ENCODE measurements at regions not wholly inside any gene's neighbourhood (a gene's known extent, or its start where the extent isn't known, plus 50 kb on each side); places are given as distances from the start of the nearest gene placed in this dataset.

DNA sequence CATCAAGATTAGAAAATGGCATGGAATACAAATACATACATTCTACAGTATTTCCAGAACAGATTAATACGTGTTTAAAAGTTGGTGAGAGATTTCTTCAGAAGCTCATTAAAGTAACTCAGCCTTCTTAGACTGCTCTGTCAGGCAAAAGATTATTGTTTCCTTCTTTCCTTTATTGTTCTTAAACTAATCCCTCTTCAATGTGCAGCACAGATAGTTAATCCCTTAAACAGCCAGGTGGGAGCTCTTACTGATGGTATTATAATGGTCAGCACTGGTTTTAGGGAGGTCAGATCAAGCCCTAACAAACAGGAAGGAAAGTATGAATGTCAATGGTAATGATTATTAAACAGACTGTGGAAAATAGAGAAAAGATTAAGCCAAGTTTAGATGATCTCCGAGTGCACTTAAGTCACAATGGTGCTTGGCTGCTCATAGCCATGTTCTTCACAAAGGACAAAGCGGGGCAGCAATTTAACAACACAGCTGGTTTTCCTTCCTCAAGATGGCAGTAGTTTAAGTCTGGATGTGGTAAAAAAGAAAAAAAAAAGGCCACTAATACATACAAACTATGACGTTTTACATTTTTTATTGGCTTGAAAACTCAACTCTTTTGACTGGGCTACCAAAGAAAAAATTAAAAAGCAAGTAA lies 992.6 kb downstream of the PCDH9 start:
- no peak overlapping the region for H2BK5ac ChIP-seq (ENCODE audit: low read depth, low read length, poor library complexity, severe bottlenecking)
- DNase-seq, result no peak
- H2BK120ac ChIP-seq (ENCODE audit: low read depth, low read length), result no peak overlapping the region
- H3K27me3 ChIP-seq (ENCODE audit: control insufficient read depth, insufficient read depth, low read length), result no peaks in the 10 kb centered on the region
- no peaks in the 10 kb centered on the region for H3K9me3 ChIP-seq (ENCODE audit: control insufficient read depth, insufficient read depth, low read length)
- no peaks in the 10 kb centered on the region for H3K36me3 ChIP-seq (ENCODE audit: control insufficient read depth, insufficient read depth, low read length)
- H4K91ac ChIP-seq (ENCODE audit: insufficient read depth, low read depth, low read length), result no peak overlapping the region
- H3K14ac ChIP-seq (replicated peaks; ENCODE audit: low read depth, low read length), result no peak overlapping the region
- in situ Hi-C loops (cut with MboI; ENCODE audit: low sequenced_read_pairs), result no loop called here
- no peak overlapping the region for H3K4me2 ChIP-seq (ENCODE audit: low read depth, low read length)
- no peak overlapping the region for H3K9ac ChIP-seq (ENCODE audit: low read depth, low read length)
- H4K8ac ChIP-seq (ENCODE audit: low read depth in 2 of 2, low read length in 2 of 2), result no peak overlapping the region
- BruUV-seq (replicated peaks), result no TSS peak
- intact Hi-C loops (cut with micrococcal nuclease), result no loop called here
- H2BK20ac ChIP-seq (ENCODE audit: low read depth, low read length), result no peak overlapping the region
- no peak for TF ChIP-seq BHLHE40 (IDR thresholded peaks at IDR 0.05; ENCODE audit: low read depth, low read length)
- no peak for TF ChIP-seq RCOR1 (IDR thresholded peaks at IDR 0.05; ENCODE audit: insufficient replicate concordance, low read length)
- TF ChIP-seq FOS (IDR thresholded peaks at IDR 0.05; ENCODE audit: low read depth, low read length), result no peak
- TF ChIP-seq RAD21 (IDR thresholded peaks at IDR 0.05; ENCODE audit: low read length), result no peak
- no peak for TF ChIP-seq MXI1 (IDR thresholded peaks at IDR 0.05; ENCODE audit: borderline replicate concordance, low read depth, low read length)
- no peak for TF ChIP-seq CHD1 (IDR thresholded peaks at IDR 0.05; ENCODE audit: low read depth, low read length)
- no peak for TF ChIP-seq SMC3 (IDR thresholded peaks at IDR 0.05; ENCODE audit: low read depth, low read length)
- TF ChIP-seq MAZ (IDR thresholded peaks at IDR 0.05; ENCODE audit: borderline replicate concordance, low read depth, low read length), result no peak
- TF ChIP-seq MAFK (IDR thresholded peaks at IDR 0.05; ENCODE audit: low read depth, low read length), result no peak
- no peak for TF ChIP-seq NFE2L2 (IDR thresholded peaks at IDR 0.05; ENCODE audit: low read depth, low read length)
- no peak for TF ChIP-seq CEBPB (IDR thresholded peaks at IDR 0.05; ENCODE audit: low read depth, low read length)
- TF ChIP-seq, protein P1, sequence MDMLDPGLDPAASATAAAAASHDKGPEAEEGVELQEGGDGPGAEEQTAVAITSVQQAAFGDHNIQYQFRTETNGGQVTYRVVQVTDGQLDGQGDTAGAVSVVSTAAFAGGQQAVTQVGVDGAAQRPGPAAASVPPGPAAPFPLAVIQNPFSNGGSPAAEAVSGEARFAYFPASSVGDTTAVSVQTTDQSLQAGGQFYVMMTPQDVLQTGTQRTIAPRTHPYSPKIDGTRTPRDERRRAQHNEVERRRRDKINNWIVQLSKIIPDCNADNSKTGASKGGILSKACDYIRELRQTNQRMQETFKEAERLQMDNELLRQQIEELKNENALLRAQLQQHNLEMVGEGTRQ (IDR thresholded peaks at IDR 0.05; ENCODE audit: low read depth, low read length), result no peak
- TF ChIP-seq, protein P2, sequence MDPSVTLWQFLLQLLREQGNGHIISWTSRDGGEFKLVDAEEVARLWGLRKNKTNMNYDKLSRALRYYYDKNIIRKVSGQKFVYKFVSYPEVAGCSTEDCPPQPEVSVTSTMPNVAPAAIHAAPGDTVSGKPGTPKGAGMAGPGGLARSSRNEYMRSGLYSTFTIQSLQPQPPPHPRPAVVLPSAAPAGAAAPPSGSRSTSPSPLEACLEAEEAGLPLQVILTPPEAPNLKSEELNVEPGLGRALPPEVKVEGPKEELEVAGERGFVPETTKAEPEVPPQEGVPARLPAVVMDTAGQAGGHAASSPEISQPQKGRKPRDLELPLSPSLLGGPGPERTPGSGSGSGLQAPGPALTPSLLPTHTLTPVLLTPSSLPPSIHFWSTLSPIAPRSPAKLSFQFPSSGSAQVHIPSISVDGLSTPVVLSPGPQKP (IDR thresholded peaks at IDR 0.05; ENCODE audit: borderline replicate concordance, low read depth, low read length), result no peak
- TF ChIP-seq, protein P3, sequence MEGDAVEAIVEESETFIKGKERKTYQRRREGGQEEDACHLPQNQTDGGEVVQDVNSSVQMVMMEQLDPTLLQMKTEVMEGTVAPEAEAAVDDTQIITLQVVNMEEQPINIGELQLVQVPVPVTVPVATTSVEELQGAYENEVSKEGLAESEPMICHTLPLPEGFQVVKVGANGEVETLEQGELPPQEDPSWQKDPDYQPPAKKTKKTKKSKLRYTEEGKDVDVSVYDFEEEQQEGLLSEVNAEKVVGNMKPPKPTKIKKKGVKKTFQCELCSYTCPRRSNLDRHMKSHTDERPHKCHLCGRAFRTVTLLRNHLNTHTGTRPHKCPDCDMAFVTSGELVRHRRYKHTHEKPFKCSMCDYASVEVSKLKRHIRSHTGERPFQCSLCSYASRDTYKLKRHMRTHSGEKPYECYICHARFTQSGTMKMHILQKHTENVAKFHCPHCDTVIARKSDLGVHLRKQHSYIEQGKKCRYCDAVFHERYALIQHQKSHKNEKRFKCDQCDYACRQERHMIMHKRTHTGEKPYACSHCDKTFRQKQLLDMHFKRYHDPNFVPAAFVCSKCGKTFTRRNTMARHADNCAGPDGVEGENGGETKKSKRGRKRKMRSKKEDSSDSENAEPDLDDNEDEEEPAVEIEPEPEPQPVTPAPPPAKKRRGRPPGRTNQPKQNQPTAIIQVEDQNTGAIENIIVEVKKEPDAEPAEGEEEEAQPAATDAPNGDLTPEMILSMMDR (conservative IDR thresholded peaks at IDR 0.05; ENCODE audit: low read depth, low read length), result no peak
- no peak for TF ChIP-seq POLR2A (IDR thresholded peaks at IDR 0.05; ENCODE audit: low read depth, low read length)
- H2BK15ac ChIP-seq (ENCODE audit: low read depth, low read length), result no peak overlapping the region
- dilution Hi-C loops (cut with HindIII; ENCODE audit: low sequenced_read_pairs, unreplicated experiment), result no loop called here
- H3K9me1 ChIP-seq (ENCODE audit: insufficient read depth, low read length), result no peaks in the 10 kb centered on the region
- no peaks in the 10 kb centered on the region for H3K79me1 ChIP-seq (ENCODE audit: low read depth in 1 of 2, low read length in 2 of 2)
- H3K27ac ChIP-seq (ENCODE audit: insufficient read depth, low read length), result no peak overlapping the region
- no peaks in the 10 kb centered on the region for H4K20me1 ChIP-seq (ENCODE audit: insufficient read depth, low read length)
- no peak overlapping the region for H2AK5ac ChIP-seq (ENCODE audit: low read depth, low read length)
- no peak overlapping the region for H3K23ac ChIP-seq (ENCODE audit: low read depth, low read length)
- H3K4me1 ChIP-seq (ENCODE audit: control insufficient read depth, insufficient read depth, low read length), result no peaks in the 10 kb centered on the region
- H3K4me3 ChIP-seq (ENCODE audit: insufficient read depth, low read depth, low read length), result no peak overlapping the region
- no peak overlapping the region for H4K5ac ChIP-seq (ENCODE audit: low read depth, low read length)
- H3K4ac ChIP-seq (ENCODE audit: low read depth, low read length), result no peak overlapping the region
- H3K56ac ChIP-seq (ENCODE audit: extremely low read depth, insufficient read depth, low read length), result no peak overlapping the region
- H3K18ac ChIP-seq (ENCODE audit: low read depth, low read length), result no peak overlapping the region
- ChIA-PET CTCF (interaction anchor here (1.4 kb wide), 1 partner anchor 27 kb away, joined by 3 read pairs; no protein-coding TSS in a partner anchor), POLR2A (ENCODE audit: unreplicated experiment) (no interaction called here)
- WGBS, 2 experiments (ENCODE audit: extremely low coverage in 2 of 2, insufficient read length in 1 of 2), result no CpG with 5 or more reads among the region's 4 CpGs
- H2AFZ ChIP-seq (replicated peaks; ENCODE audit: low read length, poor library complexity), result no peak overlapping the region
- no peak overlapping the region for H2AK9ac ChIP-seq (replicated peaks; ENCODE audit: low read depth, low read length, poor library complexity)
- no peak for ATAC-seq (ENCODE audit: low read depth)
